ENCODE measurements at regions not wholly inside any gene's neighbourhood (a gene's known extent, or its start where the extent isn't known, plus 50 kb on each side); places are given as distances from the start of the nearest gene placed in this dataset.

DNA sequence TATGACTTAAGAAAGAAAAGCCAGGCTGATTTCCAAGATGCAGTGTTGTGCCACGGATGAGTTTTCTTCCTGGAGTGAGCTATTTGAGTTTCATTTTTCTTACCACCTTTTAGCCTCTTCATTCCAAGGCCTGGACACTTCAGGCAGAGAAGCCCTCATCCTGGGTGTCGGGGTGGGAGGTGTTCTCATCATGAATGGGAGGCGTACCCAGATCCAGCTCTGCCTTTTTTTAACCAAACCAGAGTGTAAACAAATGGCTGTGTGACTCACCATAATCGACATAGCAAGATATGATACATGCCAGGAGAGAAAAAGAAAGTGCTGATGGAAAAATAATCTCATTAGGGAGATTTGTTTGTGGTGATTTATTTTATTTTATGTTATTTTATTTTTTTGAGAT, 79.9 kb downstream of the ARF6 start:
- no peak for TF ChIP-seq POLR2AphosphoS5 (IDR thresholded peaks at IDR 0.05; ENCODE audit: low read depth, low read length)
- no peak for TF ChIP-seq POLR2A (IDR thresholded peaks at IDR 0.05; ENCODE audit: low read depth, low read length)
- no peak for TF ChIP-seq TAF1 (IDR thresholded peaks at IDR 0.05; ENCODE audit: borderline replicate concordance, low read depth, low read length)
- no peak for DNase-seq (ENCODE audit: insufficient read length)
- FAIRE-seq = peak; percentile 5

DNA sequence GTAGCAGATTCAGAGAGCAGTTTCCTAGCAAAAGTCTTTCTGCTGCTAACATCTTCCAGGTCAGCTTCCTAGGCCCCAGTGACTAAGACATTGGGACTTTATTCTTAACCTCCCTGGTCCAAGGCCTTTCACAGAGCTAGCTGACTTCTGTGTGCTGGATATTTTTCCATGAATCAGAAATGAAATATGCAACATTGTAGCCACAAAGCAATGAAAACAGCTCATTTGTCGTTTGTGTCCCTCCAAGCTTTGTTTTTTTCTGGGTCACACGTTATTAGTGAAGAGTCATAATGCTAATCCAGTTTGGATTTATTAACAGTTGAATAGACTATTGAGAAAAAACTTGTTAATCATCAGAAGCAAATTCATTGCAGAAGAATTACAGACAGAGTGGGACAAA, 82.4 kb downstream of the ARF6 start:
- FAIRE-seq (no peak), DNase-seq (ENCODE audit: insufficient read length) (no peak)
- TF ChIP-seq POLR2A (IDR thresholded peaks at IDR 0.05; ENCODE audit: low read depth, low read length) (no peak), POLR2AphosphoS5 (IDR thresholded peaks at IDR 0.05; ENCODE audit: low read depth, low read length) (no peak), TAF1 (IDR thresholded peaks at IDR 0.05; ENCODE audit: borderline replicate concordance, low read depth, low read length) (no peak)

DNA sequence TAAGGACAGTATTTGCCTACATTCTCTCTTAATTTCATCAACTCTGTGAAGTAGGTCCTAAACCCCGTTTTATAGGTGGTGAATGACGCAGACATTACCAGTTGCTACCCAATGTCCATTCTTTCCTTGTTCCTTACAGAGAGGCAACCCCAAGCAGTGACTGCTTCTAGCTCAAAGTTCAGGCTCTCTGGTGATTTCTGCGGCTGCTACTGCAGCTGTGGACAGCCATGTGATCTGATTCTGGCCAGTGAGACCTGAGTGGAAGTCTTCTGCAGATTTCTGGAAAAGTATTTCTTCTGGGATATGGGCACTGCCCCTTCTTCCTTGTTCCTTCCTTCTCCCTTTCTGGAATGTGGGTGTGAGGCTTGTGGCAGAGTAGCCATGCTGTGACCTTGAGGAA, 82.9 kb downstream of the ARF6 start:
- TF ChIP-seq TAF1 (IDR thresholded peaks at IDR 0.05; ENCODE audit: borderline replicate concordance, low read depth, low read length) = no peak
- TF ChIP-seq POLR2A (IDR thresholded peaks at IDR 0.05; ENCODE audit: low read depth, low read length) = no peak
- TF ChIP-seq POLR2AphosphoS5 (IDR thresholded peaks at IDR 0.05; ENCODE audit: low read depth, low read length) = no peak
- no peak for DNase-seq (ENCODE audit: insufficient read length)
- FAIRE-seq = no peak

DNA sequence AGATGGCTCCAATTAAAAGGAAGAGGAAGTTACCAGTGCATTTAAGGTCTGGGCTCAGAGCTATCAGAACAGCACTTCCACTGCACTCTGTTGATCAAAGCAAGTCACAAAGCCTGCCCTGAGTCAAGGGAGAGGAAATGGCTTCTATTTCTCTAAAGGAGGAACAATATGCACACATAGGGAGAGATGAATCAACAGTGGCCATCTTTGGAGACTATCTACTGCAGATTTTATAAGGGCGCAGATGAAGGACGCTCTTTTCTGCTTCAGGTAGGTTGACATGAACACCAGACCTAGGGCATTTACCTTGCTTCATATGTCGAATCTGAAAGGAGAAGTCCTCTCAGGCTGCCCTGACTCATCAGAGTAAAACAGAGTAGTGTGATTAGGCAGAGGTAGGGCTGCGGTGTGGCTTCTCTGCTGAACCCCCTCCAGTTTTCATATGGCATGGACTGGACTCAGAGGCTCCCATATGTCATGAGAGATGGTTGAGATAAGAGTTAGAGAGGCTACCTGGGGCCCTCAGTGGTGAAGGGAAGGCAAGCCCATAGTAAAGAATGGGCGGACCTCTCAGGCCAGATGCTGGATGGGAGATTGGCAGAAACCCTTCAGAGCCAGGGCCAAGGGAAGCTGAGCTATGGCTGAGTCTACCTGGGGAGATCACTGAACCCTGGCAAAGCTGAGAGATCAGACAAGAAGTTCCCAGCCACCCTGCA, 84.4 kb downstream of the ARF6 start:
- DNase-seq (ENCODE audit: insufficient read length) (no peak), FAIRE-seq (peak; percentile 91)
- TF ChIP-seq POLR2AphosphoS5 (IDR thresholded peaks at IDR 0.05; ENCODE audit: low read depth, low read length) (no peak), POLR2A (IDR thresholded peaks at IDR 0.05; ENCODE audit: low read depth, low read length) (peak; percentile 28; the same call in 1 of the 2 replicates)

DNA sequence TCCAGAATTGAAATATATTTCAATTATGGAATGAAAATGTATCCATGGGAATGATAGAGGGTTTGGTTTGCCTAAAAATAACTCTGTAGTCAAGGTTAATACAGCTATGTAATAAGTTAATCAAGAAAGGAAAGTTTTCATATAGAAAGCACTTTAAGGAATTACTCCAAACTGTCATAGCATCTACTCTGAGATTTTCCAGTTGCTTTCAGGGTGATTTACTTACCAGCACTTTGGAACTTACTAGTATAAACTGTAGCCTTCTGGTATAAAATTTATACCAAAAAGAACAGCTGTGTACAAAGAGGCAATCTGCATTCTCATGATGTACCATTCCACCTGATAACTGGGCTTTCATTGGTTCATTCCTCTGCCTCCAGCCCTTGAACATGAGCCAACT, 87.1 kb downstream of the ARF6 start:
- FAIRE-seq (no peak), DNase-seq (ENCODE audit: insufficient read length) (no peak)
- TF ChIP-seq TAF1 (IDR thresholded peaks at IDR 0.05; ENCODE audit: borderline replicate concordance, low read depth, low read length) (no peak), POLR2A (IDR thresholded peaks at IDR 0.05; ENCODE audit: low read depth, low read length) (no peak), POLR2AphosphoS5 (IDR thresholded peaks at IDR 0.05; ENCODE audit: low read depth, low read length) (no peak)

DNA sequence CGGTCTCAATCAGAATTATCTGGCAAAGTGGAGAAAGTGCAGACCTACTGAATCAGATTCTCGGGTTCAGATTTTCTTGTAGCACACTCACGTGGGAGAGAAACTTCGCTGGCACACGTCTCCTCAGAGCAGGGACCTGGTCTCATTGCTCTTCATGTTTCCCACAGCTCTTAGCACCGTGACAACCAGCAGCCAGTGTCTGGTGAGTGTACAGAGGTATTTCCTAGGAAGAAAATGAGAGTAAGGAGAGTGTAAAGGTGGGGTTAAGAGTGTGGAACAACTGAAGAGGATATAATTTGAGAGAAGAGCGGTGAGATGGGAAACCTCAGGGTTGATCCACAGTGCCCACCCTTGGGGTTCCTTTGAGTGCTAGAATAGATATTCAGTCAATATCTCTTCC, 89.2 kb downstream of the ARF6 start:
- no peak for TF ChIP-seq TAF1 (IDR thresholded peaks at IDR 0.05; ENCODE audit: borderline replicate concordance, low read depth, low read length)
- no peak for TF ChIP-seq POLR2A (IDR thresholded peaks at IDR 0.05; ENCODE audit: low read depth, low read length)
- TF ChIP-seq POLR2AphosphoS5 (IDR thresholded peaks at IDR 0.05; ENCODE audit: low read depth, low read length) = no peak
- DNase-seq (ENCODE audit: insufficient read length) = no peak
- no peak for FAIRE-seq

DNA sequence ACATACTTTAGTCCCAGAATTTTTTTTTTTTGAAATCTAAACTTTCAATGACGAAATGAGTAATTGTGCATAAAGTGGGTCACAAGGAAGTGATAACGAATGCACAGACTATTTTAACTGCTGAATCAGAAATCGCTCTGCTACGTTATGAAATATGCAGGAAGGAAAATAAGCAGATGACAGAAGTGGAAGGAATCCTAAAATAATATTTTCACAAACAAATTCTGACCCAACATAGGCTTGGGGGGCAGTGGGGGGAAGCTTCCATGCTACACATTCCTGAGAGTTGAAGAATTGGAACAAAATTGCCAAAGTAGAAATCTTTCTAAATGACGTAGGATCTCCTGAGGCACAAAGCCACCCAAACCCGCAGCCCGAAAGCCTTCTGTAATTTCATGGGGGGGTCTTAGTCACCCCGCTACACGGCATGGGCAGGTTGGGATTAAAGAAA, 89.6 kb downstream of the ARF6 start:
- TF ChIP-seq POLR2A (IDR thresholded peaks at IDR 0.05; ENCODE audit: low read depth, low read length) (no peak), TAF1 (IDR thresholded peaks at IDR 0.05; ENCODE audit: borderline replicate concordance, low read depth, low read length) (no peak), POLR2AphosphoS5 (IDR thresholded peaks at IDR 0.05; ENCODE audit: low read depth, low read length) (no peak)
- FAIRE-seq (no peak), DNase-seq (ENCODE audit: insufficient read length) (no peak)

DNA sequence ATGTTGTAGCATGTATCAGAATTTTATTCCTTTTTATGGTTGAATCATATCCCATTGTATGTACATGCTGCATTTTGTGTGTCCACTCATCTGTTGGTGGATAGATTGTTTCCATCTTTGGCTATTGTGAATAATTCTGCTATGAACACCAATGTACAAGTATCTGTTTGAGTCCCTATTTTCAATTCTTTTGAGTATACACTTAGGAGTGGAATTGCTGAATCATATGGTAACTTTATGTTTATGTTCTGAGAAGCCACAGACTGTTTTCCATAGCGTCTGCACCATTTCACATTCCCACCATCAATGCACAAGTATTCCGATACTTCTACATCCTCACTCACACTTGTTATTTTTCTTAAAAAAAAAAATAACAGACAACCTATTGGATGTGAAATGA, 91.5 kb downstream of the ARF6 start:
- no peak for FAIRE-seq
- DNase-seq (ENCODE audit: insufficient read length) = no peak
- TF ChIP-seq TAF1 (IDR thresholded peaks at IDR 0.05; ENCODE audit: borderline replicate concordance, low read depth, low read length) = no peak
- no peak for TF ChIP-seq POLR2A (IDR thresholded peaks at IDR 0.05; ENCODE audit: low read depth, low read length)
- no peak for TF ChIP-seq POLR2AphosphoS5 (IDR thresholded peaks at IDR 0.05; ENCODE audit: low read depth, low read length)

DNA sequence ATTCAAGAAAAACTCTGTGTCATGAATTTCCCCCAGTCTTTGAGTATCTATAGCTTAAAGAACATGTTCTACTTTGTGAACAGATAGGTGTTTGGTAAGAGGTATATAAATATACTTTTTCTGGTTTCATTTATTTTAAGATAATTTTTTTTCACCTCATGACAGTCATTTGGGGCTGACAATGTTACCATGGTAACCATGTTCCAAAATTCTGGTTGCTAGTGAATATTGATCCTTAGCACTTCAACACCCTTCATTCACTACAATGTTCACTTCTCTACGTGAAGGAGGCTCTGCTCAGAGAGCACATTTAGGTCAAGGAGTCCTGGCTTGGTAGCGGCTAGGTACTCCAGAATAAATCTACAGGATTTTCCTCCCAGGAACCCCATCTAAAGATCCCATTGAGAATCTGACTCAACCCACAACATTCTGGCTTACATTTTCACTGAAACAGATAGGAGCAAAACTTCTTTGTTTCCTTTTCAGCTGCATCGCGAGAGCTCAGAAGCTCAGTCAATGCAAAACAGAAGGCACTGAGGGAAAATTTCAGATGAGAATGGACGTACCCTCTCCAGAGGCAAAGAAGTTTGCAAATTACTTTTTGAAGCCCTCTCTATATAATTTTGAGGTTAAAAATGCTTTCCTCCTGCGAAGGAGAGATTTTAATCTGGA, 93.6 kb downstream of the ARF6 start:
- no peak for FAIRE-seq
- TF ChIP-seq TAF1 (IDR thresholded peaks at IDR 0.05; ENCODE audit: borderline replicate concordance, low read depth, low read length) = no peak
- no peak for TF ChIP-seq POLR2A (IDR thresholded peaks at IDR 0.05; ENCODE audit: low read depth, low read length)
- TF ChIP-seq POLR2AphosphoS5 (IDR thresholded peaks at IDR 0.05; ENCODE audit: low read depth, low read length) = no peak
- no peak for DNase-seq (ENCODE audit: insufficient read length)

DNA sequence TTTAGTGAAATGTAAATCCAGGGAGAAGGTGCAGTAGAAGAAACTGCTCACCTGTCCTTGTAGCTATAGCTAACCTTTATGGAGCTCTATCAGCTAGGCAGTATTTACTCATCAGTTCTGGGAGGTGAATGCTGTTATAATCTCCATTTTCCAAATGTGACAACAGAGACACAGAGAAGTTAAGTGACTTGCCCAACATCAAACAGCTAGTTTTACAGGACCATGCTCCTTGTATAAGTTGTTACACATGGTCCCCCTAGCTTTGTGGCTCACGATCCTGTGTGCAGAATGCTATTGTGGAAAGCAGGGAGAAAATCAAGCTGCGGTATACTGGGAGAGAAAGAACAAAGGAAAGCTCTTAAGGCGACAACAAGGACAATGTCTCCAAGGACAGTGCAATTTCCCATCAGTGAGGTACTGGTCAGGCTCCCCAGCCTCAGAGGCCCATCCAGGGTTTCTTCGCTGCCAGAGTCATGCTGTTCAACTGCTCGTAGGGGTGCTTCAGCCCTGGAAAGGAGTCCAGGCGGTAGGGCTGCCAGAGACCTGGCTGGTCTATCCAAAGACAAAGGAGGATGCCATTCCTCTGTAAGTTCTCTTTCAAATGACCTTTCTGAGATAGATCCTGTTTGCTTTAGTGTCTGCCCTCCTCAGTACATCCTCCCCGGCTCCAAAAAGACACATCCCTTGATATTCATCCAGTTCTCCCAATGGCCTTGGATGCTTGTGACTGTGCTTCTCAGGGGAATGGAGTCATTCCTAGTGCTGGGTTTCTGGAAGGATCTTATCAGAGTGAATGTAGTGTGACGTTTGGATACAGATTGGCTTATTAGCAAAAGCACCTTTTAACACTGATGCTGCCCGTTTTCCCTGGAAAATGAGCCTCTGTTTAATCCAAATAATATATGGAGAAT, 95.5 kb downstream of the ARF6 start:
- DNase-seq (ENCODE audit: insufficient read length) (no peak), FAIRE-seq (no peak)
- TF ChIP-seq POLR2AphosphoS5 (IDR thresholded peaks at IDR 0.05; ENCODE audit: low read depth, low read length) (no peak), TAF1 (IDR thresholded peaks at IDR 0.05; ENCODE audit: borderline replicate concordance, low read depth, low read length) (no peak), POLR2A (IDR thresholded peaks at IDR 0.05; ENCODE audit: low read depth, low read length) (no peak)

DNA sequence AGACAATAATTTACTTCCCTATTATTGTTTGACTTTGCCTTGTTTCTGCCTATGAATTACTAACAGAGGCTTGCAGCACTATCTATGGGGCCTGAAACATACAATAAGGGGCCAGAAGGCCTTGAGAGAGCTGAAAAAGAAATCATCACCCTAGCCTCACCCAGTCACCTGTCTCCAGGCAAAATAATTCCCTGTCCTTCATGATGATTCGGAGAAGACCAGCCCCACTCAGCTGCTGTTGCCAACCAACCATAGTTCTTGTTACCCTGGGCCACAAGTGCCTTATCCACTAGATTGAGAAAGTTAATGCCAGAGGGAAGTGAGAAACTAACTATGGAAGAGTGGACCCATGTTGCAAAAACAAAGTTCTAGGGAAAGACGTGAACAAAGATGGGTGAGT, 97.1 kb downstream of the ARF6 start:
- DNase-seq (ENCODE audit: insufficient read length) (no peak), FAIRE-seq (no peak)
- TF ChIP-seq POLR2A (IDR thresholded peaks at IDR 0.05; ENCODE audit: low read depth, low read length) (no peak), TAF1 (IDR thresholded peaks at IDR 0.05; ENCODE audit: borderline replicate concordance, low read depth, low read length) (no peak), POLR2AphosphoS5 (IDR thresholded peaks at IDR 0.05; ENCODE audit: low read depth, low read length) (no peak)
